ENCODE measurements at regions not wholly inside any gene's neighbourhood (a gene's known extent, or its start where the extent isn't known, plus 50 kb on each side); places are given as distances from the start of the nearest gene placed in this dataset.
"Not testable (repeated sequence)": the region's sequence is repeated elsewhere in the genome, so short reads cannot be mapped to it uniquely, and the experiment has no call there.

- H3K27me3 Mint-ChIP-seq; H3K36me3 Mint-ChIP-seq (ENCODE audit: low read depth); H3K4me1 Mint-ChIP-seq (ENCODE audit: low read depth); H3K9me3 Mint-ChIP-seq; intact Hi-C loops (cut with micrococcal nuclease); H3K4me3 Mint-ChIP-seq; H3K27ac Mint-ChIP-seq: not testable (repeated sequence)
These were observed 455.8 kb downstream of the MAT2B start for GRCh38 chr5:163961230-163961629.

DNA sequence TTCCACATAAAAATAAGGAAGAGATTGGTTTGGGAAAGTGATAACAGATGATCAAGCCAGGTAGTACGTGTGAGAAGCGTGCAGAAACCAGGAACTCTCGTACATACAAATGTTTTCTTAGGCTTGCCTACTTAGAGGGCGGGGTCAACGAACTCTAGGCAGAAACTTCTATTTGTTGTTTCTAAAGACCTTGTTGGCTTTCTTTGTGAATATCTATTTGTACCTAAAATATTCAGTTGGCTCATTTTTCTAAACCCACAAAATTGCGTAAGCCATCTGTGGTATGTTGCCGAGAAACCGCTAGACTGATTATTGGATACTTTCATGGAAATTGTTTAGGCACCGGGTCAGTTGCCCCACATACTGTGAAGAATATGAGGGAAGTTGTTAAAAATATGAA is 458.5 kb downstream of the MAT2B start:
- Mint-ChIP-seq H3K4me3 (no peak overlapping the region), H3K36me3 (ENCODE audit: low read depth) (no peaks in the 10 kb centered on the region), H3K27ac (no peak overlapping the region), H3K4me1 (ENCODE audit: low read depth) (no peaks in the 10 kb centered on the region), H3K27me3 (peaks cover 3% of the 10 kb centered on the region), H3K9me3 (no peaks in the 10 kb centered on the region)
- intact Hi-C loops (cut with micrococcal nuclease) = no loop called here

DNA sequence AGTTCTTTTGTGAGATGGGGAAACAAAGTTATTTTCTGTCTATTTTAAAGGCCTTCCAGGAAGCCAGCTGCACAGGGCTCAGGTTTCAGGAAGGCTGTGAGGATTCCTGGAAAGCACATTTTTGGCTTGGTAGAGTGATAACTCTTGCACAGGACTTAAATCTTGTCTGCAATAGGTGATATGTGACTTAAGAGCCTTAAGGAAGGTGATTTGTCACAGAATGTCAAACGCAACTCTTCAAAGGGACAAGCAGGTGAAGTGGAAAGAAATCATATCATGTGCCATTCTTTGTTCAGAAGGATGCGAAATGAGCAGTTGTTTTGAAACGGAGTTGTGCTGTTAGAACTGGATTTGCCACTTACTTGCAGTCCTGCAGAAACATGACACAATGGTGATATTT is 459.3 kb downstream of the MAT2B start:
- H3K9me3 Mint-ChIP-seq = no peaks in the 10 kb centered on the region
- peaks cover 3% of the 10 kb centered on the region for H3K27me3 Mint-ChIP-seq
- no peak overlapping the region for H3K27ac Mint-ChIP-seq
- no peak overlapping the region for H3K4me3 Mint-ChIP-seq
- H3K36me3 Mint-ChIP-seq (ENCODE audit: low read depth) = no peaks in the 10 kb centered on the region
- peaks cover 5% of the 10 kb centered on the region for H3K4me1 Mint-ChIP-seq (ENCODE audit: low read depth)
- intact Hi-C loops (cut with micrococcal nuclease) = no loop called here

DNA sequence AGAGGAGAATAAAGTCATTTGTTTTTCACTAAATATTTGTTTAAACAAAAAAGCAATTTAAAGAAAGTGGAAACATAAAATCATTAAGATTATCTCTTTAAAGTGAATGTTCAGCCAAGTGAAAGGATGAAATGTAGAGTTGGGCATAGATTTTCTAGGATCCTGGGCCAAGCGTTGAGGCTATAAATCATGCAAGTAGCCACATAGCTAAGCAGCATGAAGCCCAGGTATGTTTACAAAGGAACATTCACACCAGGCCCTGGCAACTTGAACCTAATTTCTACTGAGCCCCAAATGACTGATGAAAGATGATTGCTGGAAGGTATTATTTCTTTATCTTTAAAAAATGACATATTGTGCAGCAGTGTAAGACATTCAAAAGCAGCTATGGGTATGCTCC is 461.8 kb downstream of the MAT2B start:
- Mint-ChIP-seq H3K27ac (no peak overlapping the region), H3K4me3 (no peak overlapping the region), H3K4me1 (ENCODE audit: low read depth) (peaks cover 5% of the 10 kb centered on the region), H3K36me3 (ENCODE audit: low read depth) (no peaks in the 10 kb centered on the region), H3K9me3 (no peaks in the 10 kb centered on the region), H3K27me3 (peaks cover 3% of the 10 kb centered on the region)
- intact Hi-C loops (cut with micrococcal nuclease) = no loop called here

- Mint-ChIP-seq H3K36me3 (ENCODE audit: low read depth) (no peaks in the 10 kb centered on the region), H3K9me3 (no peaks in the 10 kb centered on the region), H3K4me3 (no peak overlapping the region), H3K27me3 (no peaks in the 10 kb centered on the region), H3K27ac (no peak overlapping the region), H3K4me1 (ENCODE audit: low read depth) (peaks cover 5% of the 10 kb centered on the region)
- intact Hi-C loops (cut with micrococcal nuclease) = no loop called here
These were observed 463.2 kb downstream of the MAT2B start for GRCh38 chr5:163968651-163969050.

- Mint-ChIP-seq H3K36me3 (ENCODE audit: low read depth) (no peaks in the 10 kb centered on the region), H3K27me3 (no peaks in the 10 kb centered on the region), H3K9me3 (no peaks in the 10 kb centered on the region), H3K4me3 (no peak overlapping the region), H3K27ac (no peak overlapping the region), H3K4me1 (ENCODE audit: low read depth) (no peaks in the 10 kb centered on the region)
- intact Hi-C loops (cut with micrococcal nuclease) = no loop called here
These were observed 471.3 kb downstream of the MAT2B start for GRCh38 chr5:163976696-163977095.

DNA sequence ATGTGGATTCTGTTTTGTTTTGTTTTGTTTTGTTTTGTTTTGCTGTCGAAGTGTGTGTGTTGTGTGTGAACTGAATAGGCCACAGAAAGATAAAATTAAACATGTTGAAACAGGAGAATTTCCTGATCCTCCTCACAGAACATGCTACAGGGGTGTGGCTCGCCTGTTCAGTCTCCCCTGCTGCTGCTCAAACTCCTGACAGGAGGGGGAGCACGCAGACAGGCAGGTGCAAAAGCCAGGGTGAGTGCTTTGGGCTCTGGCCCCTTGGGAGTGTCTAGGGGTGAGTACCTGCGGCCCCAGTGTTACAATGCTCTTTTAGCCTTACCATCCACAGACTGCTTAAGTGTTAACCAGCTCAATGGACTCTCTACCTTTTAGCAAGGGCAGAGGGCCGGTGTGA is 473.5 kb downstream of the MAT2B start:
- Mint-ChIP-seq H3K27ac (no peak overlapping the region), H3K36me3 (ENCODE audit: low read depth) (no peaks in the 10 kb centered on the region), H3K4me1 (ENCODE audit: low read depth) (no peaks in the 10 kb centered on the region), H3K4me3 (no peak overlapping the region), H3K9me3 (no peaks in the 10 kb centered on the region), H3K27me3 (no peaks in the 10 kb centered on the region)
- intact Hi-C loops (cut with micrococcal nuclease) = no loop called here

- Mint-ChIP-seq H3K27ac (no peak overlapping the region), H3K4me3 (no peak overlapping the region), H3K4me1 (ENCODE audit: low read depth) (no peaks in the 10 kb centered on the region), H3K9me3 (no peaks in the 10 kb centered on the region), H3K36me3 (ENCODE audit: low read depth) (no peaks in the 10 kb centered on the region), H3K27me3 (no peaks in the 10 kb centered on the region)
- intact Hi-C loops (cut with micrococcal nuclease) = no loop called here
These were observed 483.1 kb downstream of the MAT2B start for GRCh38 chr5:163988566-163988965.

DNA sequence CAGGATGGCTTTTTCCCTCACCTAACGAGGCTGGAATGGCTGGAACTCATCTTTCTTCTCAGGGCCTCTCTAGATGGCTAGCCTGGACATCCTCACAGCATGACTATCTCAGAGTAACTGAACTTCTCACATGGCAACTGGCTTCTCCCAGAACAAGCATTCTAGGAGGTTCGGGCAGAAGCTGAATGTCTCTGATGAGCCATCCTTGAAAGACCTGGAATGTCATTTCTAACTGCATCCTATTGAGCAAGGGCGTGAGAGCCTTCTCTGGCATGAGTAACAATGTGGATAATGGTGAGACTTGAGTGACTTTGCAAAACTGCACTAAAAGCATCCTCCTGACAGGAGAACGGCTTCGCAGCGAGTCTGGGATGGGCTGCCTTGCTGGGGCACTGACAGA is 487.7 kb downstream of the MAT2B start:
- intact Hi-C loops (cut with micrococcal nuclease) = no loop called here
- no peaks in the 10 kb centered on the region for H3K27me3 Mint-ChIP-seq
- no peak overlapping the region for H3K4me3 Mint-ChIP-seq
- H3K27ac Mint-ChIP-seq = no peak overlapping the region
- H3K36me3 Mint-ChIP-seq (ENCODE audit: low read depth) = no peaks in the 10 kb centered on the region
- H3K4me1 Mint-ChIP-seq (ENCODE audit: low read depth) = no peaks in the 10 kb centered on the region
- H3K9me3 Mint-ChIP-seq = peaks cover 8% of the 10 kb centered on the region

GRCh38 chr5:163995206-163995605 is 489.8 kb downstream of the MAT2B start:
- Mint-ChIP-seq H3K4me3 (no peak overlapping the region), H3K36me3 (ENCODE audit: low read depth) (no peaks in the 10 kb centered on the region), H3K4me1 (ENCODE audit: low read depth) (peaks cover 3% of the 10 kb centered on the region), H3K27ac (no peak overlapping the region), H3K9me3 (peaks cover 8% of the 10 kb centered on the region), H3K27me3 (no peaks in the 10 kb centered on the region)
- intact Hi-C loops (cut with micrococcal nuclease) = no loop called here

- H3K27me3 Mint-ChIP-seq = no peaks in the 10 kb centered on the region
- no peak overlapping the region for H3K27ac Mint-ChIP-seq
- peaks cover 5% of the 10 kb centered on the region for H3K4me1 Mint-ChIP-seq (ENCODE audit: low read depth)
- no peaks in the 10 kb centered on the region for H3K36me3 Mint-ChIP-seq (ENCODE audit: low read depth)
- no peak overlapping the region for H3K4me3 Mint-ChIP-seq
- intact Hi-C loops (cut with micrococcal nuclease) = no loop called here
- H3K9me3 Mint-ChIP-seq = peaks cover 8% of the 10 kb centered on the region
These were observed 492.5 kb downstream of the MAT2B start for GRCh38 chr5:163997965-163998364.

GRCh38 chr5:164000241-164000640 is 494.8 kb downstream of the MAT2B start:
- Mint-ChIP-seq H3K4me3 (no peak overlapping the region), H3K9me3 (peaks cover 8% of the 10 kb centered on the region), H3K27ac (no peak overlapping the region), H3K36me3 (ENCODE audit: low read depth) (no peaks in the 10 kb centered on the region), H3K27me3 (no peaks in the 10 kb centered on the region), H3K4me1 (ENCODE audit: low read depth) (peaks cover 5% of the 10 kb centered on the region)
- intact Hi-C loops (cut with micrococcal nuclease) = no loop called here

GRCh38 chr5:164000819-164001218 is 495.4 kb downstream of the MAT2B start:
- intact Hi-C loops (cut with micrococcal nuclease) = no loop called here

DNA sequence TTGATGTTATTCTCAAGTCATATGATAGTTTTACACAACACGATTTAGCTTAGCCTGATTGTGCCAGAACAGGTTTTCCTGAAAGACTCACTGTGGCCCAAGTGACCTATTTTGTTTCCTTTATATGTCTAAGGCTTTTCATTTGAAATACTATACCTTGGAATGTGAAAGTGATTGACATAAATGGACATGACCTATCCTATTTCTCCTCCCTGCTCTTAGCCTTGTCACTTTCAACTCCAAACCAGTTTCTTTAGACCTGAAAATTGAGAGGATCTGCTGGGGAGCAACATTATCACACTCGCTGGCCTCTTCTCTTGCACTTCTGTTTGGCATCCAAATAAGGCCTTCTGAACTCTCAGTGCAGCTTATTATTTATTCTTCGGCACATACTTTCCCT is 496.8 kb downstream of the MAT2B start:
- H3K4me1 Mint-ChIP-seq (ENCODE audit: low read depth) = peaks cover 5% of the 10 kb centered on the region
- no peaks in the 10 kb centered on the region for H3K27me3 Mint-ChIP-seq
- H3K36me3 Mint-ChIP-seq (ENCODE audit: low read depth) = no peaks in the 10 kb centered on the region
- no peak overlapping the region for H3K27ac Mint-ChIP-seq
- no peak overlapping the region for H3K4me3 Mint-ChIP-seq
- H3K9me3 Mint-ChIP-seq = no peaks in the 10 kb centered on the region
- intact Hi-C loops (cut with micrococcal nuclease) = no loop called here

More at GRCh38 chr5:164000819-164001218, 495.4 kb downstream of the MAT2B start:
- H3K27ac Mint-ChIP-seq = no peak overlapping the region
- H3K4me1 Mint-ChIP-seq (ENCODE audit: low read depth) = peaks cover 5% of the 10 kb centered on the region
- H3K9me3 Mint-ChIP-seq = peaks cover 7% of the 10 kb centered on the region
- H3K4me3 Mint-ChIP-seq = no peak overlapping the region
- no peaks in the 10 kb centered on the region for H3K36me3 Mint-ChIP-seq (ENCODE audit: low read depth)
- H3K27me3 Mint-ChIP-seq = no peaks in the 10 kb centered on the region

DNA sequence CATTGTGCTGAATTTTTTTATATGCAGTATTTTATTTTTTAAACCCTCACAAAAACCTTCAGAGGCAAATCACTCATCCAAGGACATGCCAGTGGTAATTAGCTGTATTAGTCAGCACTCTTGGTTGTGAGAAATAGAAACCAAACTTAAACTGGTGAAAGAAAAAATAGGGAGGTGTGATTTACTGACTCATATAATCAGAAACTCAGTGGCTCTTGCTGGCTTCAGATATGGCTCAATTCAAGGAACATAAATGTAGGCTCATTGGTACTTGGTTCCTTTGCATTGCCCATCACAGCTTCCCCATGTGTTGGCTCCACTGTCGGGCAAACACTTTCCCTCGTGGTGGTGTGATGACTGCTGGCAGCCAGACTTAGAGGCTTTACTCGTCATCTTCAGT is 497.2 kb downstream of the MAT2B start:
- Mint-ChIP-seq H3K4me3 (no peak overlapping the region), H3K27me3 (no peaks in the 10 kb centered on the region), H3K4me1 (ENCODE audit: low read depth) (peaks cover 5% of the 10 kb centered on the region), H3K36me3 (ENCODE audit: low read depth) (no peaks in the 10 kb centered on the region), H3K9me3 (no peaks in the 10 kb centered on the region), H3K27ac (no peak overlapping the region)
- intact Hi-C loops (cut with micrococcal nuclease) = no loop called here

Measured in dendritic cell treated with granulocyte-macrophage colony-stimulating factor and Interleukin-4, amounts not matched to agents 40 ng/mL and 50 ng/mL, for 4 days (primary cell).